Colonic mucosa (tissue), 4 donors: ENCODE measurements at regions not wholly inside any gene's neighbourhood (a gene's known extent, or its start where the extent isn't known, plus 50 kb on each side); places are given as distances from the start of the nearest gene placed in this dataset.

Source experiments
- DNase-seq: peaks from one replicate; pipeline ENCODE4 v3.0.0-alpha.2; 2020
- H3K27ac ChIP-seq: fragments of 200-600 bp; one replicate; pipeline ENCODE4 v1.8.0; 2021
- H3K27me3 ChIP-seq: fragments of 200-600 bp; one replicate; pipeline ENCODE4 v1.8.0; 2021
- H3K36me3 ChIP-seq: fragments of 200-600 bp; one replicate; pipeline ENCODE4 v1.8.0; 2021
- H3K4me1 ChIP-seq: fragments of 200-600 bp; one replicate; pipeline ENCODE4 v1.8.0; 2021; ENCODE audit warnings: mild to moderate bottlenecking
- H3K4me3 ChIP-seq: fragments of 200-600 bp; one replicate; pipeline ENCODE4 v1.8.0; 2021
- H3K9ac ChIP-seq, 2 donors: one replicate each; pipeline ENCODE4 v1.7.0; 2013; ENCODE audit warnings: control low read depth in 2 of 2, low read depth in 2 of 2, low read length in 2 of 2
- H3K9me3 ChIP-seq: fragments of 200-600 bp; one replicate; pipeline ENCODE4 v1.8.0; 2021
- CTCF ChIP-seq: fragments of 200-600 bp; IDR thresholded peaks from one replicate; pipeline ENCODE4 v1.8.0; 2022; ENCODE audit warnings: antibody characterized with exemption, mild to moderate bottlenecking
- intact Hi-C: fragments of 100-400 bp; cut with DNase I; formaldehyde crosslinking; loops from one replicate; pipeline ENCODE4 v1.14.1; 2022
- donor health status: healthy.
- donor health status: DM: no; HTN: no; CAD: no.
- donor health status: DM: no; HTN: no; CAD: no.

GRCh38 chr5:27276119-27276518, 237.7 kb upstream of the CDH9 start:
- Histone ChIP-seq H3K9ac (no peak overlapping the region), H3K4me1 (no peaks in the 10 kb centered on the region), H3K36me3 (no peaks in the 10 kb centered on the region), H3K9me3 (no peaks in the 10 kb centered on the region), H3K27ac (no peak overlapping the region), H3K27me3 (no peaks in the 10 kb centered on the region), H3K4me3 (no peak overlapping the region)
- intact Hi-C loops: no loop called here
- DNase-seq: no peak
- TF ChIP-seq CTCF: no peak

DNA sequence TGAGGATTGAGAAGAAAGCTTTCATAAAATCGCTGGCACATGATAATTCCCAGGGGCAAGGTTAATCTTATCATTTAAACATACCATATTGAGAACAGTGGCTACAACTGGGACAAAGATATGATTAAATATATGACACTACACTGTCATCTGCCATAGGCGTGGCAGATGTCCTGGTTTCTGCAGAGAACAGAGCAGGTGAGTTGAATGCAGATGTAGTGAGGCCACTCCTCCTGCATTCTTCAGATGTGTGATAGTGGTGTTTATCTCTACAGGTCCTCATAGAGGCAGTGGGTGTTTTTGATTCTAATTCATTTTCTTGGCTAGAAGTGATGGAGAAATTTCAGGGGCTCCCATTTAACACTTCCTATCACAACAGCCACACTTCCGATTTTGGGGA, 237.0 kb upstream of the CDH9 start:
- no peak for TF ChIP-seq CTCF
- Histone ChIP-seq H3K27ac (no peak overlapping the region), H3K4me1 (no peaks in the 10 kb centered on the region), H3K9me3 (no peaks in the 10 kb centered on the region), H3K27me3 (no peaks in the 10 kb centered on the region), H3K4me3 (no peak overlapping the region), H3K36me3 (no peaks in the 10 kb centered on the region), H3K9ac (no peak overlapping the region)
- intact Hi-C loops: no loop called here
- no peak for DNase-seq

DNA sequence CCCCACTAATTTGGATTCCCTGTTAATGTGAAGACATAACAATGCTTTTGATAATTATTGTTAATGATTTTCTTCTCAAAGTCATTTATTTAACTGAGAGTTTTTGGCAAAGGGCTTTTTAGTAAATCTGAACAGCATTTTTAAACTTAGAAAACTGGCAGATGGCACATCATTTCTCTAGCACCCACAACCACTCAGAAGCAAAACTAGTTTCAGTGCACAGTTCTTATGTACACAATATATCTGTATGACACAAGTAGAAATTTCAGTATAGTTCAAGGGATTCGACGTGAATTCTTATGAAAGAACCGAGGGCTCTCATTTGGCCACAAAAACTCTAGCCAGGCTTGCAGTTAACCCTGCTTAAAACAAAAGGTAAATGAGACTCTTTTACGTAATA, 231.4 kb upstream of the CDH9 start:
- no peak overlapping the region for H3K27ac ChIP-seq
- H3K4me1 ChIP-seq: no peaks in the 10 kb centered on the region
- intact Hi-C loops: no loop called here
- H3K36me3 ChIP-seq: no peaks in the 10 kb centered on the region
- no peak overlapping the region for H3K9ac ChIP-seq
- H3K9me3 ChIP-seq: no peaks in the 10 kb centered on the region
- no peak overlapping the region for H3K4me3 ChIP-seq
- H3K27me3 ChIP-seq: no peaks in the 10 kb centered on the region
- no peak for DNase-seq
- TF ChIP-seq CTCF: no peak

DNA sequence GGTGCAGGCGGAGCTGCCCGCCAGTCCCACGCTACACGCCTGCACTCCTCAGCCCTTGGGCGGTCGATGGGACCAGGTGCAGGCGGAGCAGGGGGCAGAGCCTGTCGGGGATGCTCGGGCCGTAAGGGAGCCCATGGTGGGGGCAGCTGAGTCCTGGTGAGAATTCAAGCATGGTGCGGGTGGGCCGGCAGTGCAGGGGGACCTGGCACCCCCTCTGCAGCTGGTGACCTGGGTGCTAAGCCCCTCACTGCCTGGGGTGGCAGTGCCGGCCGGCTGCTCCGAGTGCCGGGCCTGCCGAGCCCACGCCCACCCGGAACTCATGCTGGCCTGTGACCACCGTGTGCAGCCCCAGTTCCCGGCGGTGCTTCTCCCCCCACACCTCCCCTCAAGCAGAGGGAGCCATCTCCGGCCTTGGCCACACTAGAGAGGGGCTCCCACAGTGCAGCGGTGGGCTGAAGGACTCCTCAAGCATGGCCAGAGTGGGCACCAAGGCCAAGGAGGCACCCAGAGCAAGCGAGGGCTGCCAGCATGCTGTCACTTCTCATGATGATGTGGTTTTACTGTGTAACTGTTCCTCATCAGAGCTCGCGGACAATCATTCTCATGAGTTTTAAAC, 228.9 kb upstream of the CDH9 start:
- TF ChIP-seq CTCF: no peak
- no peak for DNase-seq
- H3K4me3 ChIP-seq: no peak overlapping the region
- no peaks in the 10 kb centered on the region for H3K36me3 ChIP-seq
- intact Hi-C loops: no loop called here
- H3K4me1 ChIP-seq: no peaks in the 10 kb centered on the region
- no peak overlapping the region for H3K27ac ChIP-seq
- no peaks in the 10 kb centered on the region for H3K9me3 ChIP-seq
- no peak overlapping the region for H3K9ac ChIP-seq
- no peaks in the 10 kb centered on the region for H3K27me3 ChIP-seq

GRCh38 chr5:27266184-27266583, 227.8 kb upstream of the CDH9 start:
- Histone ChIP-seq H3K27ac (no peak overlapping the region), H3K4me1 (no peaks in the 10 kb centered on the region), H3K4me3 (no peak overlapping the region), H3K36me3 (no peaks in the 10 kb centered on the region), H3K9me3 (no peaks in the 10 kb centered on the region), H3K27me3 (no peaks in the 10 kb centered on the region), H3K9ac (no peak overlapping the region)
- TF ChIP-seq CTCF: no peak
- DNase-seq: no peak
- intact Hi-C loops: no loop called here
